ENCODE measurements at regions not wholly inside any gene's neighbourhood (a gene's known extent, or its start where the extent isn't known, plus 50 kb on each side); places are given as distances from the start of the nearest gene placed in this dataset.

DNA sequence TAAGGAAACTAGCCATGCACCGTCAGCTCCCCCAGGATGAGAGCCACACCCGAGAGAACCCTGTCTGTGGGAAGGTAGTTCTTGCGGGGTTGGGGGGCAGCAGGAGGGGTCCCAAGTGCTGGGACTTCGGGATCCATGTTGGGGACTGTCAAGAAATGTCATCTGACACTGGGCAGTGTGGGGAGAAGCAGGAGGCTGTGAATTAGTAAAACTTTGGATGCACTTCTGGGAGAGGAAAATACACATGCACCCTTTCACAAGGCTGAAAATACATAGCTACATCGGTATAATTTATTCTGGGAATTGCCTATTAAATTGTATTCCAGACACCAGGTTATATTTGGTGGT lies 109.6 kb upstream of the RPS23 start:
- Mint-ChIP-seq H3K36me3 (no peaks in the 10 kb centered on the region), H3K27me3 (ENCODE audit: low read depth) (no peaks in the 10 kb centered on the region), H3K27ac (no peak overlapping the region), H3K9me3 (no peaks in the 10 kb centered on the region), H3K4me1 (peaks cover 8% of the 10 kb centered on the region), H3K4me3 (no peak overlapping the region)
- ATAC-seq: no peak
- no peak for DNase-seq (ENCODE audit: low spot score)
- CTCF ChIA-PET: no interaction called here
- TF ChIP-seq, protein P1, sequence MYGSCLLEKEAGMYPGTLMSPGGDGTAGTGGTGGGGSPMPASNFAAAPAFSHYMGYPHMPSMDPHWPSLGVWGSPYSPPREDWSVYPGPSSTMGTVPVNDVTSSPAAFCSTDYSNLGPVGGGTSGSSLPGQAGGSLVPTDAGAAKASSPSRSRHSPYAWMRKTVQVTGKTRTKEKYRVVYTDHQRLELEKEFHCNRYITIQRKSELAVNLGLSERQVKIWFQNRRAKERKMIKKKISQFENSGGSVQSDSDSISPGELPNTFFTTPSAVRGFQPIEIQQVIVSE (CRISPR knock-in tag; IDR thresholded peaks at IDR 0.05; ENCODE audit: borderline replicate concordance): no peak
- TF ChIP-seq, protein P2, sequence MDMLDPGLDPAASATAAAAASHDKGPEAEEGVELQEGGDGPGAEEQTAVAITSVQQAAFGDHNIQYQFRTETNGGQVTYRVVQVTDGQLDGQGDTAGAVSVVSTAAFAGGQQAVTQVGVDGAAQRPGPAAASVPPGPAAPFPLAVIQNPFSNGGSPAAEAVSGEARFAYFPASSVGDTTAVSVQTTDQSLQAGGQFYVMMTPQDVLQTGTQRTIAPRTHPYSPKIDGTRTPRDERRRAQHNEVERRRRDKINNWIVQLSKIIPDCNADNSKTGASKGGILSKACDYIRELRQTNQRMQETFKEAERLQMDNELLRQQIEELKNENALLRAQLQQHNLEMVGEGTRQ (CRISPR knock-in tag; IDR thresholded peaks at IDR 0.05): no peak
- TF ChIP-seq ZNF317 (CRISPR knock-in tag; IDR thresholded peaks at IDR 0.05; ENCODE audit: borderline replicate concordance, low read depth) (no peak), CBFB (CRISPR knock-in tag; IDR thresholded peaks at IDR 0.05; ENCODE audit: low read depth) (no peak), GABPB1 (CRISPR knock-in tag; IDR thresholded peaks at IDR 0.05) (no peak), AR (CRISPR knock-in tag; IDR thresholded peaks at IDR 0.05) (no peak), STAT6 (CRISPR knock-in tag; conservative IDR thresholded peaks at IDR 0.05; ENCODE audit: low read depth) (no peak), FOXK1 (CRISPR knock-in tag; IDR thresholded peaks at IDR 0.05) (no peak), NR1H2 (CRISPR knock-in tag; IDR thresholded peaks at IDR 0.05) (no peak), ZNF138 (CRISPR knock-in tag; conservative IDR thresholded peaks at IDR 0.05) (no peak), NFE2L1 (CRISPR knock-in tag; IDR thresholded peaks at IDR 0.05) (no peak), JAZF1 (CRISPR knock-in tag; IDR thresholded peaks at IDR 0.05) (no peak), ZNF263 (CRISPR knock-in tag; IDR thresholded peaks at IDR 0.05; ENCODE audit: low read depth) (no peak), ZBTB21 (CRISPR knock-in tag; IDR thresholded peaks at IDR 0.05; ENCODE audit: borderline replicate concordance) (no peak), TCF7 (CRISPR knock-in tag; IDR thresholded peaks at IDR 0.05; ENCODE audit: low read depth) (no peak), ZNF671 (CRISPR knock-in tag; IDR thresholded peaks at IDR 0.05) (no peak)
- TF ChIP-seq, protein P3, sequence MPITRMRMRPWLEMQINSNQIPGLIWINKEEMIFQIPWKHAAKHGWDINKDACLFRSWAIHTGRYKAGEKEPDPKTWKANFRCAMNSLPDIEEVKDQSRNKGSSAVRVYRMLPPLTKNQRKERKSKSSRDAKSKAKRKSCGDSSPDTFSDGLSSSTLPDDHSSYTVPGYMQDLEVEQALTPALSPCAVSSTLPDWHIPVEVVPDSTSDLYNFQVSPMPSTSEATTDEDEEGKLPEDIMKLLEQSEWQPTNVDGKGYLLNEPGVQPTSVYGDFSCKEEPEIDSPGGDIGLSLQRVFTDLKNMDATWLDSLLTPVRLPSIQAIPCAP (CRISPR knock-in tag; IDR thresholded peaks at IDR 0.05): no peak
- TF ChIP-seq, protein P4, sequence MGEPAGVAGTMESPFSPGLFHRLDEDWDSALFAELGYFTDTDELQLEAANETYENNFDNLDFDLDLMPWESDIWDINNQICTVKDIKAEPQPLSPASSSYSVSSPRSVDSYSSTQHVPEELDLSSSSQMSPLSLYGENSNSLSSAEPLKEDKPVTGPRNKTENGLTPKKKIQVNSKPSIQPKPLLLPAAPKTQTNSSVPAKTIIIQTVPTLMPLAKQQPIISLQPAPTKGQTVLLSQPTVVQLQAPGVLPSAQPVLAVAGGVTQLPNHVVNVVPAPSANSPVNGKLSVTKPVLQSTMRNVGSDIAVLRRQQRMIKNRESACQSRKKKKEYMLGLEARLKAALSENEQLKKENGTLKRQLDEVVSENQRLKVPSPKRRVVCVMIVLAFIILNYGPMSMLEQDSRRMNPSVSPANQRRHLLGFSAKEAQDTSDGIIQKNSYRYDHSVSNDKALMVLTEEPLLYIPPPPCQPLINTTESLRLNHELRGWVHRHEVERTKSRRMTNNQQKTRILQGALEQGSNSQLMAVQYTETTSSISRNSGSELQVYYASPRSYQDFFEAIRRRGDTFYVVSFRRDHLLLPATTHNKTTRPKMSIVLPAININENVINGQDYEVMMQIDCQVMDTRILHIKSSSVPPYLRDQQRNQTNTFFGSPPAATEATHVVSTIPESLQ (CRISPR knock-in tag; IDR thresholded peaks at IDR 0.05): no peak
- TF ChIP-seq, protein P5, sequence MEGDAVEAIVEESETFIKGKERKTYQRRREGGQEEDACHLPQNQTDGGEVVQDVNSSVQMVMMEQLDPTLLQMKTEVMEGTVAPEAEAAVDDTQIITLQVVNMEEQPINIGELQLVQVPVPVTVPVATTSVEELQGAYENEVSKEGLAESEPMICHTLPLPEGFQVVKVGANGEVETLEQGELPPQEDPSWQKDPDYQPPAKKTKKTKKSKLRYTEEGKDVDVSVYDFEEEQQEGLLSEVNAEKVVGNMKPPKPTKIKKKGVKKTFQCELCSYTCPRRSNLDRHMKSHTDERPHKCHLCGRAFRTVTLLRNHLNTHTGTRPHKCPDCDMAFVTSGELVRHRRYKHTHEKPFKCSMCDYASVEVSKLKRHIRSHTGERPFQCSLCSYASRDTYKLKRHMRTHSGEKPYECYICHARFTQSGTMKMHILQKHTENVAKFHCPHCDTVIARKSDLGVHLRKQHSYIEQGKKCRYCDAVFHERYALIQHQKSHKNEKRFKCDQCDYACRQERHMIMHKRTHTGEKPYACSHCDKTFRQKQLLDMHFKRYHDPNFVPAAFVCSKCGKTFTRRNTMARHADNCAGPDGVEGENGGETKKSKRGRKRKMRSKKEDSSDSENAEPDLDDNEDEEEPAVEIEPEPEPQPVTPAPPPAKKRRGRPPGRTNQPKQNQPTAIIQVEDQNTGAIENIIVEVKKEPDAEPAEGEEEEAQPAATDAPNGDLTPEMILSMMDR (IDR thresholded peaks at IDR 0.05): no peak
- TF ChIP-seq, protein P6, sequence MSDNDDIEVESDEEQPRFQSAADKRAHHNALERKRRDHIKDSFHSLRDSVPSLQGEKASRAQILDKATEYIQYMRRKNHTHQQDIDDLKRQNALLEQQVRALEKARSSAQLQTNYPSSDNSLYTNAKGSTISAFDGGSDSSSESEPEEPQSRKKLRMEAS (CRISPR knock-in tag; IDR thresholded peaks at IDR 0.05): no peak
- POLR2A ChIA-PET: no interaction called here
